Astrocyte (in vitro differentiated cells and primary cell): ENCODE measurements at regions not wholly inside any gene's neighbourhood (a gene's known extent, or its start where the extent isn't known, plus 50 kb on each side); places are given as distances from the start of the nearest gene placed in this dataset.

Experiments
- DNase-seq: peaks from one replicate; pipeline ENCODE4 v3.0.0-alpha.2; 2010; ENCODE audit warnings: low read depth
- FAIRE-seq: peaks from 2 replicates; lab custom pipeline; 2011; peaks lifted over from hg19 to GRCh38; lab: Jason Lieb, UNC
- H2AFZ ChIP-seq: 2 replicates; pipeline ENCODE4 v1.6.0; 2012; ENCODE audit warnings: low read depth, low read length, inconsistent platforms
- H3K27ac ChIP-seq: 2 replicates; pipeline ENCODE4 v1.5.1; 2011; ENCODE audit warnings: low read depth, low read length, inconsistent platforms
- H3K27me3 ChIP-seq: 2 replicates; pipeline ENCODE4 v1.6.0; 2011; ENCODE audit warnings: low read length, inconsistent platforms; ENCODE audit not compliant: insufficient read depth
- H3K36me3 ChIP-seq: 2 replicates; pipeline ENCODE4 v1.5.1; 2011; ENCODE audit warnings: low read length, inconsistent platforms; ENCODE audit not compliant: insufficient read depth
- H3K4me1 ChIP-seq: 2 replicates; pipeline ENCODE4 v1.5.1; 2011; ENCODE audit warnings: low read length, inconsistent platforms; ENCODE audit not compliant: insufficient read depth
- H3K4me2 ChIP-seq: 2 replicates; pipeline ENCODE4 v1.6.0; 2012; ENCODE audit warnings: low read length, inconsistent platforms
- H3K4me3 ChIP-seq: 2 replicates; pipeline ENCODE4 v1.5.1; 2011; ENCODE audit warnings: low read depth, mild to moderate bottlenecking, low read length, inconsistent platforms; ENCODE audit not compliant: insufficient read depth
- H3K79me2 ChIP-seq: 2 replicates; pipeline ENCODE4 v1.6.0; 2012; ENCODE audit warnings: mild to moderate bottlenecking, low read length, inconsistent platforms; ENCODE audit not compliant: insufficient read depth
- H3K9ac ChIP-seq: 2 replicates; pipeline ENCODE4 v1.6.0; 2012; ENCODE audit warnings: mild to moderate bottlenecking, low read length, inconsistent platforms
- H3K9me3 ChIP-seq: 2 replicates; pipeline ENCODE4 v1.5.1; 2012; ENCODE audit warnings: low read depth, mild to moderate bottlenecking, low read length, inconsistent platforms; ENCODE audit not compliant: insufficient read depth
- H4K20me1 ChIP-seq: 2 replicates; pipeline ENCODE4 v1.6.0; 2012; ENCODE audit warnings: low read length, inconsistent platforms; ENCODE audit not compliant: insufficient read depth
- H3K27ac Mint-ChIP-seq: one replicate; pipeline ENCODE4 v1.8.0; 2021; ENCODE audit warnings: mild to moderate bottlenecking, mixed read lengths; ENCODE audit not compliant: unreplicated experiment
- H3K27me3 Mint-ChIP-seq: one replicate; pipeline ENCODE4 v1.8.0; 2021; ENCODE audit warnings: low read depth, mixed read lengths; ENCODE audit not compliant: unreplicated experiment
- H3K36me3 Mint-ChIP-seq: one replicate; pipeline ENCODE4 v1.8.0; 2021; ENCODE audit warnings: low read depth, mixed read lengths; ENCODE audit not compliant: unreplicated experiment
- H3K4me1 Mint-ChIP-seq: one replicate; pipeline ENCODE4 v1.8.0; 2021; ENCODE audit warnings: low read depth, mixed read lengths; ENCODE audit not compliant: unreplicated experiment
- H3K4me3 Mint-ChIP-seq: one replicate; pipeline ENCODE4 v1.8.0; 2021; ENCODE audit warnings: mild to moderate bottlenecking, moderate library complexity, mixed read lengths; ENCODE audit not compliant: unreplicated experiment
- H3K9me3 Mint-ChIP-seq: one replicate; pipeline ENCODE4 v1.8.0; 2021; ENCODE audit warnings: mild to moderate bottlenecking, mixed read lengths; ENCODE audit not compliant: unreplicated experiment
- EZH2 ChIP-seq: IDR thresholded peaks from 2 replicates; pipeline ENCODE4 v1.6.1; 2012; ENCODE audit warnings: mild to moderate bottlenecking, low read length, inconsistent platforms; ENCODE audit not compliant: insufficient read depth
- TF ChIP-seq, protein P1 (sequence below): IDR thresholded peaks from 2 replicates; pipeline ENCODE4 v1.5.1; 2011; ENCODE audit warnings: low read depth, mild to moderate bottlenecking, inconsistent platforms, low read length, moderate library complexity; ENCODE audit not compliant: insufficient read depth

DNA sequence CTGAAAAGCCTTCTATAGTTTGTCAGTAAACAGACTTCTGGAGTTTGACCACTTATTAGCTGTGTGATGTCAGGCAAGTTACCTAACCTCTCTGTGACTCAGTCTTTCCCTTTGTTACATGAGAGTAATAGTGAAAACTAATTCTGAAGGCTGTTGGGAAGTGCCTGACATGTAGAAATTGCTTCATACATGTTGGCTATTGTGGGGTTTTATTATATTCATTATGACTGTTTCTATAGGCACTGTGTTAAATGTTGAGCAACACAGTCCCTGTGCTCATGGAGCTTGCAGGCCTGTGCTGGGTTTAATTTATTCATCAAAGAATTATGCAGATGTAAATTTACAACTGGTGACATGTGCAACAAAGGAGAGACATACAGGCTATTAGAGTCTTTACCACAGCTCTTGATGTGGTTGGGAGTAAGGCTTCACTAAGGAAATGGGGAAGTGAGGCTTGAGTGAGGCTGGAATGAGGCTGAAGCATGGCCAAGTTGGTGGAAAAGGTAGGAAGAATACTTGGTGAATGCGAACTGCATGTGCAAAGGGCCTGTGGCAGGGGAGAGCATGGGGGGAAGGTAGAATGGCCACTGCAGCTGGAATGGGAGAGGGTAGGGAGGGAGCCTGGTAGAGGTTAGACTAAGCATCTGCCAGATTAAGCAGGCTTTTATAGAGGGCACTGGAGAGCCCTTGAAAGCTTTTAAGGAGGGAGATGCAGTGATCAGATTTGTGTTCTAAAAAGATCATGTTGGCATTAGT lies 236.4 kb upstream of the CRY1 start:
- peaks cover 4% of the 10 kb centered on the region for H3K79me2 ChIP-seq
- no peaks in the 10 kb centered on the region for H3K36me3 ChIP-seq
- no peak for FAIRE-seq
- peaks cover 2% of the 10 kb centered on the region for H3K36me3 Mint-ChIP-seq
- no peak overlapping the region for H3K4me2 ChIP-seq
- H3K9ac ChIP-seq = no peak overlapping the region
- H3K27ac Mint-ChIP-seq = no peak overlapping the region
- H3K27me3 ChIP-seq = no peaks in the 10 kb centered on the region
- H3K4me1 Mint-ChIP-seq = peaks cover 38% of the 10 kb centered on the region
- H3K27me3 Mint-ChIP-seq = peaks cover 18% of the 10 kb centered on the region
- H3K4me1 ChIP-seq = peaks cover 30% of the 10 kb centered on the region
- H2AFZ ChIP-seq = no peak overlapping the region
- DNase-seq = no peak
- no peaks in the 10 kb centered on the region for H3K9me3 ChIP-seq
- no peak overlapping the region for H3K27ac ChIP-seq
- no peak overlapping the region for H3K4me3 ChIP-seq
- no peak for TF ChIP-seq EZH2
- TF ChIP-seq, protein P1, sequence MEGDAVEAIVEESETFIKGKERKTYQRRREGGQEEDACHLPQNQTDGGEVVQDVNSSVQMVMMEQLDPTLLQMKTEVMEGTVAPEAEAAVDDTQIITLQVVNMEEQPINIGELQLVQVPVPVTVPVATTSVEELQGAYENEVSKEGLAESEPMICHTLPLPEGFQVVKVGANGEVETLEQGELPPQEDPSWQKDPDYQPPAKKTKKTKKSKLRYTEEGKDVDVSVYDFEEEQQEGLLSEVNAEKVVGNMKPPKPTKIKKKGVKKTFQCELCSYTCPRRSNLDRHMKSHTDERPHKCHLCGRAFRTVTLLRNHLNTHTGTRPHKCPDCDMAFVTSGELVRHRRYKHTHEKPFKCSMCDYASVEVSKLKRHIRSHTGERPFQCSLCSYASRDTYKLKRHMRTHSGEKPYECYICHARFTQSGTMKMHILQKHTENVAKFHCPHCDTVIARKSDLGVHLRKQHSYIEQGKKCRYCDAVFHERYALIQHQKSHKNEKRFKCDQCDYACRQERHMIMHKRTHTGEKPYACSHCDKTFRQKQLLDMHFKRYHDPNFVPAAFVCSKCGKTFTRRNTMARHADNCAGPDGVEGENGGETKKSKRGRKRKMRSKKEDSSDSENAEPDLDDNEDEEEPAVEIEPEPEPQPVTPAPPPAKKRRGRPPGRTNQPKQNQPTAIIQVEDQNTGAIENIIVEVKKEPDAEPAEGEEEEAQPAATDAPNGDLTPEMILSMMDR = no peak
- peaks cover 4% of the 10 kb centered on the region for H3K9me3 Mint-ChIP-seq
- no peak overlapping the region for H3K4me3 Mint-ChIP-seq
- H4K20me1 ChIP-seq = peaks cover 12% of the 10 kb centered on the region

DNA sequence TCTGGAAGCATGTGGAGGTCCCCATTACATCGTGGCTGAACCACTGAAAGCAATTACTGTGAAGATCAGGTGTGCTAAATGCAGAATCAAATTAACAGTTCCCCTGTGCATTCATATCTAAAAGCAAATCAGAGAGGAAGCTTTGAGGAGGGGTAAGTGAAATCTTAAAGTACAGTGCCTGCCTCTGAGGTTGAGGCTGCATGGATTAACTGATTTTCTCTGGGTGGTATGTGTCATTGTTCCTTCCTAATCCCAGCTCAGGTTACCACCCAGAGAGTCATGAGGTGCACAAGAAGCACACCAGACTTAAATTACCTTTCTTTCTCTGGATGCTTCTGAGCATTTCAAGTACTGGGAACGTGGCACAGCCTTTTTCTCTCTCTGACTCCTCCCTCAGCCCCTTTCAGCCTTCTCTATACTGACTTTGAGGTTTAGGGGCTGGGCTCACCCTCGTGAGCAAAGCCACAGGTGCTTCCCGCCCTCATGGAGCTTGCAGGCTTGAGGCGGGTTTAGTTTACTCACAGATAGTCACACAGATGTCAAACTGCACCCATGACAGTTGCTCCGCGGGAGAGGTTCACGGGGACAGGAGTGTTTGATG lies 237.6 kb upstream of the CRY1 start:
- no peak overlapping the region for H3K27ac Mint-ChIP-seq
- H3K36me3 Mint-ChIP-seq = peaks cover 2% of the 10 kb centered on the region
- Histone ChIP-seq H3K79me2 (peaks cover 4% of the 10 kb centered on the region), H3K9ac (no peak overlapping the region), H3K9me3 (no peaks in the 10 kb centered on the region), H4K20me1 (peaks cover 12% of the 10 kb centered on the region), H3K4me2 (no peak overlapping the region), H3K4me3 (no peak overlapping the region), H3K4me1 (peaks cover 30% of the 10 kb centered on the region), H3K36me3 (no peaks in the 10 kb centered on the region), H3K27ac (no peak overlapping the region), H3K27me3 (no peaks in the 10 kb centered on the region), H2AFZ (no peak overlapping the region)
- peaks cover 16% of the 10 kb centered on the region for H3K27me3 Mint-ChIP-seq
- peaks cover 4% of the 10 kb centered on the region for H3K9me3 Mint-ChIP-seq
- DNase-seq (no peak), FAIRE-seq (no peak)
- TF ChIP-seq, protein P1 = no peak
- no peak for TF ChIP-seq EZH2
- no peak overlapping the region for H3K4me3 Mint-ChIP-seq
- H3K4me1 Mint-ChIP-seq = peaks cover 38% of the 10 kb centered on the region

GRCh38 chr12:107331471-107331870 lies 238.1 kb upstream of the CRY1 start:
- no peaks in the 10 kb centered on the region for H3K36me3 ChIP-seq
- FAIRE-seq (no peak), DNase-seq (no peak)
- no peak overlapping the region for H3K9ac ChIP-seq
- TF ChIP-seq EZH2 = no peak
- TF ChIP-seq, protein P1 = no peak
- no peak overlapping the region for H3K4me3 ChIP-seq
- H3K27ac ChIP-seq = no peak overlapping the region
- no peak overlapping the region for H3K4me2 ChIP-seq
- H2AFZ ChIP-seq = no peak overlapping the region
- H3K4me3 Mint-ChIP-seq = no peak overlapping the region
- H3K9me3 Mint-ChIP-seq = peaks cover 4% of the 10 kb centered on the region
- peaks cover 38% of the 10 kb centered on the region for H3K4me1 Mint-ChIP-seq
- H3K79me2 ChIP-seq = peaks cover 4% of the 10 kb centered on the region
- H3K36me3 Mint-ChIP-seq = peaks cover 2% of the 10 kb centered on the region
- H3K27me3 Mint-ChIP-seq = peaks cover 16% of the 10 kb centered on the region
- H3K4me1 ChIP-seq = peaks cover 30% of the 10 kb centered on the region
- no peak overlapping the region for H3K27ac Mint-ChIP-seq
- H3K27me3 ChIP-seq = no peaks in the 10 kb centered on the region
- H4K20me1 ChIP-seq = peaks cover 12% of the 10 kb centered on the region
- no peaks in the 10 kb centered on the region for H3K9me3 ChIP-seq
